22Rv1 (cell line): ENCODE measurements at regions not wholly inside any gene's neighbourhood (a gene's known extent, or its start where the extent isn't known, plus 50 kb on each side); places are given as distances from the start of the nearest gene placed in this dataset.

Source experiments
- CTCF ChIP-seq: fragments of 450-650 bp; IDR thresholded peaks from 2 replicates; pipeline ENCODE4 v1.5.1; 2017; ENCODE audit warnings: mild to moderate bottlenecking
- ZFX ChIP-seq: fragments of 450-650 bp; IDR thresholded peaks from 2 replicates; pipeline ENCODE4 v1.6.1; 2017; ENCODE audit warnings: antibody characterized with exemption, borderline replicate concordance

DNA sequence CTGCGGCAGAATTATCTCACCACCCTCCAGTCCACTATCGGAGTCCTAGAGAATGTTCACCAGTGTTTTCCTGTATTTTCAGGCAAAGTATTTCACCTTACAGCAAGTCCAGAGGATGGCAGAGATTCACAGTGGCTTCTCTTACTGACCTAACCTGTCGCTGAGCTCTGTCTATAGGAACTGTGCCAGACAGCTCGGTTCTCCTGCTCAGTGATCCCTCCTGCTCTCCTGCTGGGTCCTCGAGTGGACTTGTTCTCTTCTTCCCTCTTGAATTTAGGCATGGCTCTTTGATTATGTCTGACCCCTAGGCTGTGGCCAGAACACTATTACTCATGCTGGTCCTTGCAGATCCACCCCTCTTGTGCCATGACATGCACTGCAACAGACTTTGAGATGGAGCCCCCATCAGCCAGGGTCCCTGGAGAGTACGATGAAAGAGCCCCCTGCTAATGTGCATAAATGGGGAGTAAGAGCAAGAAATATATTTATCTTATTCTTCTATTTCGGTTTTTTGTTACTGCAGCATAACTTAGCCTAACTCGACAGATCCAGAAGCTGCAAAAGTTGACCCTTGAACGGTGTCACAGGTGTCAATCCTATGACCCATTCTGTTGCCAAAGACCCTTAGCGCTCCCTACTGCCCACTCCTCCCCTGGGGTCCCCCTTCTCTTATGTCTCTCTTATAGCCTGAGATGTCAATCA is 439.4 kb downstream of the ZNF536 start:
- no peak for TF ChIP-seq CTCF
- no peak for TF ChIP-seq ZFX
